ENCODE measurements at regions not wholly inside any gene's neighbourhood (a gene's known extent, or its start where the extent isn't known, plus 50 kb on each side); places are given as distances from the start of the nearest gene placed in this dataset.

GRCh38 chr6:21323577-21323976 is 270.0 kb upstream of the SOX4 start:
- TF ChIP-seq EZH2 (IDR thresholded peaks at IDR 0.05; ENCODE audit: borderline replicate concordance, low read length) (no peak), CTCF (IDR thresholded peaks at IDR 0.05; ENCODE audit: low read length) (no peak)
- Histone ChIP-seq H2AFZ (ENCODE audit: low read length) (no peak overlapping the region), H3K4me1 (ENCODE audit: insufficient read depth, low read length, severe bottlenecking) (no peaks in the 10 kb centered on the region), H3K36me3 (ENCODE audit: insufficient read depth, low read length) (no peaks in the 10 kb centered on the region), H3K4me3 (ENCODE audit: low read depth, low read length, poor library complexity, severe bottlenecking) (no peak overlapping the region), H4K20me1 (ENCODE audit: insufficient read depth, low read length) (no peaks in the 10 kb centered on the region), H3K9me3 (ENCODE audit: low read length) (no peaks in the 10 kb centered on the region), H3K9me2 (ENCODE audit: low read depth, low read length) (no peaks in the 10 kb centered on the region), H3K9ac (ENCODE audit: low read length) (no peak overlapping the region), H3K4me2 (ENCODE audit: low read length) (no peak overlapping the region), H3F3A (ENCODE audit: insufficient read depth, low read length) (no peaks in the 10 kb centered on the region), H3K27me3 (ENCODE audit: insufficient read depth, low read length) (no peaks in the 10 kb centered on the region), H3K27ac (ENCODE audit: low read depth, low read length, poor library complexity, severe bottlenecking) (no peak overlapping the region), H3K79me2 (ENCODE audit: insufficient read depth, low read length) (no peaks in the 10 kb centered on the region)

- no peaks in the 10 kb centered on the region for H3K79me2 ChIP-seq (ENCODE audit: insufficient read depth, low read length)
- no peaks in the 10 kb centered on the region for H3K9me3 ChIP-seq (ENCODE audit: low read length)
- H3K4me2 ChIP-seq (ENCODE audit: low read length) = no peak overlapping the region
- H3F3A ChIP-seq (ENCODE audit: insufficient read depth, low read length) = no peaks in the 10 kb centered on the region
- H3K36me3 ChIP-seq (ENCODE audit: insufficient read depth, low read length) = no peaks in the 10 kb centered on the region
- H3K4me3 ChIP-seq (ENCODE audit: low read depth, low read length, poor library complexity, severe bottlenecking) = no peak overlapping the region
- H3K9ac ChIP-seq (ENCODE audit: low read length) = no peak overlapping the region
- H3K27ac ChIP-seq (ENCODE audit: low read depth, low read length, poor library complexity, severe bottlenecking) = no peak overlapping the region
- H3K4me1 ChIP-seq (ENCODE audit: insufficient read depth, low read length, severe bottlenecking) = no peaks in the 10 kb centered on the region
- H3K9me2 ChIP-seq (ENCODE audit: low read depth, low read length) = no peaks in the 10 kb centered on the region
- H3K27me3 ChIP-seq (ENCODE audit: insufficient read depth, low read length) = no peaks in the 10 kb centered on the region
- no peaks in the 10 kb centered on the region for H4K20me1 ChIP-seq (ENCODE audit: insufficient read depth, low read length)
- no peak overlapping the region for H2AFZ ChIP-seq (ENCODE audit: low read length)
- no peak for TF ChIP-seq CTCF (IDR thresholded peaks at IDR 0.05; ENCODE audit: low read length)
- no peak for TF ChIP-seq EZH2 (IDR thresholded peaks at IDR 0.05; ENCODE audit: borderline replicate concordance, low read length)
Observed at GRCh38 chr6:21325201-21325856, 268.2 kb upstream of the SOX4 start.

GRCh38 chr6:21327326-21328112 is 266.0 kb upstream of the SOX4 start:
- Histone ChIP-seq H3K9me3 (ENCODE audit: low read length) (no peaks in the 10 kb centered on the region), H3K27me3 (ENCODE audit: insufficient read depth, low read length) (no peaks in the 10 kb centered on the region), H3K36me3 (ENCODE audit: insufficient read depth, low read length) (no peaks in the 10 kb centered on the region), H2AFZ (ENCODE audit: low read length) (no peak overlapping the region), H3K4me1 (ENCODE audit: insufficient read depth, low read length, severe bottlenecking) (no peaks in the 10 kb centered on the region), H3K79me2 (ENCODE audit: insufficient read depth, low read length) (no peaks in the 10 kb centered on the region), H3K4me3 (ENCODE audit: low read depth, low read length, poor library complexity, severe bottlenecking) (no peak overlapping the region), H4K20me1 (ENCODE audit: insufficient read depth, low read length) (no peaks in the 10 kb centered on the region), H3K27ac (ENCODE audit: low read depth, low read length, poor library complexity, severe bottlenecking) (no peak overlapping the region), H3K9ac (ENCODE audit: low read length) (no peak overlapping the region), H3F3A (ENCODE audit: insufficient read depth, low read length) (no peaks in the 10 kb centered on the region), H3K4me2 (ENCODE audit: low read length) (no peak overlapping the region), H3K9me2 (ENCODE audit: low read depth, low read length) (no peaks in the 10 kb centered on the region)
- TF ChIP-seq EZH2 (IDR thresholded peaks at IDR 0.05; ENCODE audit: borderline replicate concordance, low read length) (no peak), CTCF (IDR thresholded peaks at IDR 0.05; ENCODE audit: low read length) (no peak)

All from OCI-LY1 (cell line).